Kidney (tissue), 13 donors: ENCODE measurements at regions not wholly inside any gene's neighbourhood (a gene's known extent, or its start where the extent isn't known, plus 50 kb on each side); places are given as distances from the start of the nearest gene placed in this dataset.
A peak's percentile ranks its signal among the peaks of the same experiment; 100 is the strongest.

ENCODE experiments used
- DNase-seq, 5 donors: peaks; one replicate each; pipeline ENCODE4 v3.0.0-alpha.2; 2013 to 2020
- FAIRE-seq: peaks from 2 replicates; lab custom pipeline; 2012; peaks lifted over from hg19 to GRCh38; lab: Jason Lieb, UNC
- H3K27ac ChIP-seq, 2 donors: one replicate each; pipeline ENCODE4 v1.7.0; 2013; ENCODE audit warnings: low read depth in 2 of 2, low read length in 2 of 2, inconsistent platforms in 1 of 2
- H3K27me3 ChIP-seq: one replicate; pipeline ENCODE4 v1.7.1; 2013; ENCODE audit warnings: low read length, inconsistent platforms; ENCODE audit not compliant: control insufficient read depth, insufficient read depth
- H3K36me3 ChIP-seq, 3 donors: one replicate each; pipeline versions ENCODE4 v1.7.0 to v1.7.1; 2013; ENCODE audit warnings: low read length in 3 of 3, control low read depth in 1 of 3, inconsistent platforms in 1 of 3; ENCODE audit not compliant: insufficient read depth in 3 of 3, control insufficient read depth in 2 of 3
- H3K4me1 ChIP-seq, 3 donors: one replicate each; pipeline versions ENCODE4 v1.7.0 to v1.7.1; 2013; ENCODE audit warnings: low read length in 3 of 3, inconsistent platforms in 1 of 3, low read depth in 1 of 3; ENCODE audit not compliant: control insufficient read depth in 2 of 3, insufficient read depth in 2 of 3
- H3K4me3 ChIP-seq, 3 donors: one replicate each; pipeline versions ENCODE4 v1.7.0 to v1.8.1; 2013; ENCODE audit warnings: low read length in 3 of 3, control low read depth in 1 of 3, inconsistent platforms in 1 of 3
- H3K9ac ChIP-seq, 3 donors: one replicate each; pipeline versions ENCODE4 v1.7.0 to v1.7.1; 2013; ENCODE audit warnings: low read length in 3 of 3, control low read depth in 1 of 3, inconsistent platforms in 1 of 3
- H3K9me3 ChIP-seq, 3 donors: one replicate each; pipeline versions ENCODE4 v1.7.0 to v1.7.1; 2013; ENCODE audit warnings: low read length in 3 of 3, control low read depth in 1 of 3, inconsistent platforms in 1 of 3; ENCODE audit not compliant: control insufficient read depth in 2 of 3, insufficient read depth in 1 of 3
- CTCF ChIP-seq: IDR thresholded peaks from 3 replicates; pipeline ENCODE4 v1.5.1; 2012; ENCODE audit warnings: mild to moderate bottlenecking, moderate library complexity, borderline replicate concordance; ENCODE audit not compliant: insufficient read depth; ENCODE audit errors: extremely low read depth
- intact Hi-C: fragments of 100-400 bp; cut with DNase I; formaldehyde crosslinking; loops from one replicate; pipeline ENCODE4 v1.11.1; 2022
- donor health status: control.
- donor health status: control.
- donor health status: control.
- donor health status: control.
- donor health status: control.
- donor health status: DM: yes; HTN: yes; CAD: no.
- donor health status: Normal renal cell carcinoma (clear cell type).

GRCh38 chr2:13056259-13056843, 339.6 kb downstream of the TRIB2 start:
- intact Hi-C loops = no loop called here
- H3K4me3 ChIP-seq = no peak overlapping the region
- H3K4me1 ChIP-seq = no peaks in the 10 kb centered on the region
- FAIRE-seq = no peak
- peak; percentile 37 for TF ChIP-seq CTCF
- DNase-seq = peak in 2 of 5 donors; percentile 29 to 30
- H3K27ac ChIP-seq = no peak overlapping the region
- H3K9me3 ChIP-seq = no peaks in the 10 kb centered on the region
- no peak overlapping the region for H3K9ac ChIP-seq
- H3K27me3 ChIP-seq = no peaks in the 10 kb centered on the region
- H3K36me3 ChIP-seq = no peaks in the 10 kb centered on the region

- intact Hi-C loops = no loop called here
- FAIRE-seq (no peak), DNase-seq (no peak)
- H3K4me1 ChIP-seq = no peaks in the 10 kb centered on the region
- H3K9me3 ChIP-seq = no peaks in the 10 kb centered on the region
- no peak overlapping the region for H3K27ac ChIP-seq
- no peak overlapping the region for H3K4me3 ChIP-seq
- no peaks in the 10 kb centered on the region for H3K27me3 ChIP-seq
- no peak overlapping the region for H3K9ac ChIP-seq
- TF ChIP-seq CTCF = no peak
- no peaks in the 10 kb centered on the region for H3K36me3 ChIP-seq
Observed at GRCh38 chr2:13057671-13058070, 340.9 kb downstream of the TRIB2 start.

- Histone ChIP-seq H3K36me3 (no peaks in the 10 kb centered on the region), H3K9ac (no peak overlapping the region), H3K27ac (no peak overlapping the region), H3K4me1 (no peaks in the 10 kb centered on the region), H3K9me3 (no peaks in the 10 kb centered on the region), H3K4me3 (no peak overlapping the region), H3K27me3 (no peaks in the 10 kb centered on the region)
- intact Hi-C loops = no loop called here
- FAIRE-seq = no peak
- no peak for TF ChIP-seq CTCF
- no peak for DNase-seq
Observed at GRCh38 chr2:13066676-13067075, 349.9 kb downstream of the TRIB2 start.

GRCh38 chr2:13067508-13067907, 350.8 kb downstream of the TRIB2 start:
- H3K27ac ChIP-seq = no peak overlapping the region
- H3K36me3 ChIP-seq = no peaks in the 10 kb centered on the region
- H3K4me1 ChIP-seq = no peaks in the 10 kb centered on the region
- DNase-seq = no peak
- H3K9me3 ChIP-seq = no peaks in the 10 kb centered on the region
- no peaks in the 10 kb centered on the region for H3K27me3 ChIP-seq
- intact Hi-C loops = no loop called here
- TF ChIP-seq CTCF = no peak
- H3K9ac ChIP-seq = no peak overlapping the region
- FAIRE-seq = no peak
- H3K4me3 ChIP-seq = no peak overlapping the region
